OCI-LY7 (cell line): ENCODE measurements at regions not wholly inside any gene's neighbourhood (a gene's known extent, or its start where the extent isn't known, plus 50 kb on each side); places are given as distances from the start of the nearest gene placed in this dataset.

Experiments
- EZH2phosphoT487 ChIP-seq: fragments of 200-600 bp; sonication (generic); IDR thresholded peaks from 2 replicates; pipeline ENCODE4 v1.6.1; 2018; ENCODE audit warnings: low read depth, borderline replicate concordance, mild to moderate bottlenecking, mixed run types, antibody characterized with exemption, low read length, moderate library complexity, mixed read lengths
- TF ChIP-seq, protein P1 (sequence below): fragments of 200-600 bp; sonication (generic); conservative IDR thresholded peaks from 2 replicates; pipeline ENCODE4 v1.5.1; 2014; ENCODE audit warnings: mild to moderate bottlenecking, antibody characterized with exemption, low read length, moderate library complexity, mixed read lengths

DNA sequence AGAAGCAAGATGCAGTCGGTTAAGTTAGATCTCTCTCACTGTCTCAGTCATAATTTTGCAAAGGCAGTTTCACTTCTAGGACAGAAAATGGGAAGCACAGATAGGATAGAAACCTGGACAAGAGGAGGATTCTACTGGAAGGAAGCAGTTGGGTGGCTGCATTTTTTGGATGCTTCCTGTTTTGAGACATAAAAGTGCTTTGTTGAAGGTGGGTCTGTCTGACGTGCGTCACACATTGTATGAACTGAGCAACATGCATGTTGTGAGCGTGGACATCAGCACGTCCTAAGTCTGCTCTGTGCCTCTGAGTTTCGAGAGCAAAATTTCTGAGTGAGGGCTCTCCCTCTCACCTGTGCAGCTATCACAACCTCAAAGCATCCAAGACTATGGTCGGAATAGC lies 68.7 kb upstream of the SNX9 start:
- TF ChIP-seq, protein P1, sequence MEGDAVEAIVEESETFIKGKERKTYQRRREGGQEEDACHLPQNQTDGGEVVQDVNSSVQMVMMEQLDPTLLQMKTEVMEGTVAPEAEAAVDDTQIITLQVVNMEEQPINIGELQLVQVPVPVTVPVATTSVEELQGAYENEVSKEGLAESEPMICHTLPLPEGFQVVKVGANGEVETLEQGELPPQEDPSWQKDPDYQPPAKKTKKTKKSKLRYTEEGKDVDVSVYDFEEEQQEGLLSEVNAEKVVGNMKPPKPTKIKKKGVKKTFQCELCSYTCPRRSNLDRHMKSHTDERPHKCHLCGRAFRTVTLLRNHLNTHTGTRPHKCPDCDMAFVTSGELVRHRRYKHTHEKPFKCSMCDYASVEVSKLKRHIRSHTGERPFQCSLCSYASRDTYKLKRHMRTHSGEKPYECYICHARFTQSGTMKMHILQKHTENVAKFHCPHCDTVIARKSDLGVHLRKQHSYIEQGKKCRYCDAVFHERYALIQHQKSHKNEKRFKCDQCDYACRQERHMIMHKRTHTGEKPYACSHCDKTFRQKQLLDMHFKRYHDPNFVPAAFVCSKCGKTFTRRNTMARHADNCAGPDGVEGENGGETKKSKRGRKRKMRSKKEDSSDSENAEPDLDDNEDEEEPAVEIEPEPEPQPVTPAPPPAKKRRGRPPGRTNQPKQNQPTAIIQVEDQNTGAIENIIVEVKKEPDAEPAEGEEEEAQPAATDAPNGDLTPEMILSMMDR = no peak
- no peak for TF ChIP-seq EZH2phosphoT487
